SK-N-SH (cell line): ENCODE measurements at regions not wholly inside any gene's neighbourhood (a gene's known extent, or its start where the extent isn't known, plus 50 kb on each side); places are given as distances from the start of the nearest gene placed in this dataset.

Experiments
- FOXM1 ChIP-seq: IDR thresholded peaks from 2 replicates; pipeline ENCODE4 v1.4.0; 2012; ENCODE audit warnings: low read depth, mild to moderate bottlenecking
- GABPA ChIP-seq: IDR thresholded peaks from 2 replicates; pipeline ENCODE4 v1.4.0; 2012; ENCODE audit warnings: low read depth, mild to moderate bottlenecking
- POLR2AphosphoS5 ChIP-seq: IDR thresholded peaks from 2 replicates; pipeline ENCODE4 v1.6.1; 2012; ENCODE audit warnings: low read depth, low read length
- RCOR1 ChIP-seq: fragments of 150-350 bp; IDR thresholded peaks from 2 replicates; pipeline ENCODE4 v1.6.1; 2017; ENCODE audit warnings: antibody characterized with exemption, low read length
- TCF12 ChIP-seq: IDR thresholded peaks from 2 replicates; pipeline ENCODE4 v1.4.0; 2012
- YY1 ChIP-seq: IDR thresholded peaks from 2 replicates; pipeline ENCODE4 v1.4.0; 2012; ENCODE audit warnings: low read depth, mild to moderate bottlenecking
- TF ChIP-seq, protein P1 (sequence below): fragments of 200-600 bp; sonication (generic); IDR thresholded peaks from 2 replicates; pipeline ENCODE4 v1.6.1; 2017; ENCODE audit warnings: antibody characterized with exemption, mild to moderate bottlenecking, moderate library complexity
- TF ChIP-seq, protein P2 (sequence below): IDR thresholded peaks from 2 replicates; pipeline ENCODE4 v1.4.0; 2012; ENCODE audit warnings: low read depth, borderline replicate concordance
- TF ChIP-seq, protein P3 (sequence below): fragments of 150-350 bp; IDR thresholded peaks from 2 replicates; pipeline ENCODE4 v1.6.1; 2017; ENCODE audit warnings: antibody characterized with exemption, low read length, low read depth, borderline replicate concordance

DNA sequence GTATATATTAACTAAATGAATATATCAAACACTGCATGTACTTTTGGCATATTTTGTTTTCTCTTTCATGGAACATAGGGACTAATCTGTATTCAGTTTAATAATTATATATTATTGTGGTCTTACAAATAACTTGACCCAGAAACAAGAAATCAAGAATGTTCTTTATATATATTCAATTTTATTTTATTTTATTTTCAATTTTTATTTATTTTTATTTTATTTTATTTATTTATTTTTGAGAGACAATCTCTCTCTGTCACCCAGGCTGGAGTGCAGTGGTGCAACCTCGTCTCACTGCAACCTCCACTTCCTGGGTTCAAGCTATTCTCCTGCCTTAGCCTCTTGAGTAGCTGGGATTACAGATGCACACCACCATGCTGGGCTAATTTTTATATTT lies 258.4 kb upstream of the MYO3A start:
- no peak for TF ChIP-seq POLR2AphosphoS5
- no peak for TF ChIP-seq RCOR1
- TF ChIP-seq, protein P1, sequence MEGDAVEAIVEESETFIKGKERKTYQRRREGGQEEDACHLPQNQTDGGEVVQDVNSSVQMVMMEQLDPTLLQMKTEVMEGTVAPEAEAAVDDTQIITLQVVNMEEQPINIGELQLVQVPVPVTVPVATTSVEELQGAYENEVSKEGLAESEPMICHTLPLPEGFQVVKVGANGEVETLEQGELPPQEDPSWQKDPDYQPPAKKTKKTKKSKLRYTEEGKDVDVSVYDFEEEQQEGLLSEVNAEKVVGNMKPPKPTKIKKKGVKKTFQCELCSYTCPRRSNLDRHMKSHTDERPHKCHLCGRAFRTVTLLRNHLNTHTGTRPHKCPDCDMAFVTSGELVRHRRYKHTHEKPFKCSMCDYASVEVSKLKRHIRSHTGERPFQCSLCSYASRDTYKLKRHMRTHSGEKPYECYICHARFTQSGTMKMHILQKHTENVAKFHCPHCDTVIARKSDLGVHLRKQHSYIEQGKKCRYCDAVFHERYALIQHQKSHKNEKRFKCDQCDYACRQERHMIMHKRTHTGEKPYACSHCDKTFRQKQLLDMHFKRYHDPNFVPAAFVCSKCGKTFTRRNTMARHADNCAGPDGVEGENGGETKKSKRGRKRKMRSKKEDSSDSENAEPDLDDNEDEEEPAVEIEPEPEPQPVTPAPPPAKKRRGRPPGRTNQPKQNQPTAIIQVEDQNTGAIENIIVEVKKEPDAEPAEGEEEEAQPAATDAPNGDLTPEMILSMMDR = no peak
- TF ChIP-seq FOXM1 = no peak
- no peak for TF ChIP-seq GABPA
- no peak for TF ChIP-seq YY1
- TF ChIP-seq, protein P2, sequence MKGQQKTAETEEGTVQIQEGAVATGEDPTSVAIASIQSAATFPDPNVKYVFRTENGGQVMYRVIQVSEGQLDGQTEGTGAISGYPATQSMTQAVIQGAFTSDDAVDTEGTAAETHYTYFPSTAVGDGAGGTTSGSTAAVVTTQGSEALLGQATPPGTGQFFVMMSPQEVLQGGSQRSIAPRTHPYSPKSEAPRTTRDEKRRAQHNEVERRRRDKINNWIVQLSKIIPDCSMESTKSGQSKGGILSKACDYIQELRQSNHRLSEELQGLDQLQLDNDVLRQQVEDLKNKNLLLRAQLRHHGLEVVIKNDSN = no peak
- TF ChIP-seq, protein P3, sequence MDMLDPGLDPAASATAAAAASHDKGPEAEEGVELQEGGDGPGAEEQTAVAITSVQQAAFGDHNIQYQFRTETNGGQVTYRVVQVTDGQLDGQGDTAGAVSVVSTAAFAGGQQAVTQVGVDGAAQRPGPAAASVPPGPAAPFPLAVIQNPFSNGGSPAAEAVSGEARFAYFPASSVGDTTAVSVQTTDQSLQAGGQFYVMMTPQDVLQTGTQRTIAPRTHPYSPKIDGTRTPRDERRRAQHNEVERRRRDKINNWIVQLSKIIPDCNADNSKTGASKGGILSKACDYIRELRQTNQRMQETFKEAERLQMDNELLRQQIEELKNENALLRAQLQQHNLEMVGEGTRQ = no peak
- TF ChIP-seq TCF12 = no peak
